ENCODE measurements at regions not wholly inside any gene's neighbourhood (a gene's known extent, or its start where the extent isn't known, plus 50 kb on each side); places are given as distances from the start of the nearest gene placed in this dataset.
"Not testable (repeated sequence)": the region's sequence is repeated elsewhere in the genome, so short reads cannot be mapped to it uniquely, and the experiment has no call there.

DNA sequence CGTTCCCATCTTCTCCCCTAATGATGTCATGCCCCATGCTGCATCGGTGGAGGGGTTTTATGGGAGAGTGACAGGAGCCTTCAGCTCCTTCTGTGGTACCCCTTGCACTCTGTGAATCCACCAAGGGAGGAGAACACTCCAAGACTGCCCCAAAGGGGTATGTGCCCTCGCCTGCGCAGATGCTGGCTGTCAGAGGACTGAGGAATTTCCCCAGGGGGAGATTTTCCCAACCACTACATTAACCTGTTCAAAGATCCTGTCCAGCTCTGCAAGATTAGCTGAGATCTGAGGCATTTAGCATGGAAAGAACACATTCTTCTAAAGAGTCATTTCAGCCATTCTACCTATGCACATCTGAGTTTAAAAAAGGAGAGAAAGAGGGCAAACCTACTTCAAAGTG, 143.2 kb upstream of the ITGA6 start:
- DNase-seq (ENCODE audit: low read depth), result peak; percentile 59

DNA sequence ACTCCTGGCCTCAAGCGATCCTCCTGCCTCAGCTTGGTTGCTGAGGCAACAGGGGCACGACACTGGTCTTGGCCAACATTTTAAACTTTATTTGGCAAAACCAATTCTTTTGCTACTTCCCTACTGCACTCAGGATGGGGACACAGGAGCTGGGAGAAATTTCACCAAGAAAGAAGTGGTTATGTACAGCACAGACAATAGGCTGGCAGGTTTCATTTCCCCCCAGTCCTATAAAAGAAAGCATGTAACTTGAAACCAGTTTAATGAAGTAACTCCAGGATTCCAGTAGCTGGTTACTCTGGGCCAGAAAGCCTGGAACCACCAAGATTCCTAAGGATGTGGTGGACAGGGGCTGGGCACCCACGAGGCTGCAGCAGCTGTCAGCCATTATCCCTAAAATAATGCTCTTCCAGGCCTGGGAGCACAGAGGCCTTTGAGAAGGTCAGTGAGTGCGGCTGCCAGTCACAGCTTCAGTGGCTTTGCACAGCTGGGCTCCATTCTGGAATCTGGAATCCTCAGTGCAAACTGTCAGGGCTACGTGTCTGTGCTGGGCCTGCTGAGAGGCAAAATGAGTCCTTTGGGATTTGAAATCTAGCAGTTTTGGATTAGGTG, 142.3 kb upstream of the ITGA6 start:
- DNase-seq (ENCODE audit: low read depth), result peak; percentile 100

DNA sequence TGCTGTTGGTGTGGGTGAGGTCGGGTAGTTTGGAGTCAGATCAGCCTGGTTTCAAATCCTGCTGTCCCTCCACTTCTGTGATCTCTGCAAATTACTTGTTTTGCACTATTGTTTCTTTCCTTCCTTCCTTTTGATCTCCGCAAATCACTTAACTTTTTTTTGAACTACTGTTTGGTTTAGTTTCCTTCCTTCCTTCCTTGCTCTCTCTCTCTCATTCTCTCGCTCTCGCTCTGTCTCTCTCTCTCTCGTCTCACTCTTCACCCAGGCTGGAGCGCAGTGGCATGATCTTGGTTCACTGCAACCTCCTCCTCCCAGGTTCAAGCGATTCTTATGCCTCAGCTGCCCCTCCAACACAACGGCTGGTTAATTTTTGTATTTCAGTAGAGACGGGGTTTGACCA, 141.6 kb upstream of the ITGA6 start:
- no peak for DNase-seq (ENCODE audit: low read depth)

DNA sequence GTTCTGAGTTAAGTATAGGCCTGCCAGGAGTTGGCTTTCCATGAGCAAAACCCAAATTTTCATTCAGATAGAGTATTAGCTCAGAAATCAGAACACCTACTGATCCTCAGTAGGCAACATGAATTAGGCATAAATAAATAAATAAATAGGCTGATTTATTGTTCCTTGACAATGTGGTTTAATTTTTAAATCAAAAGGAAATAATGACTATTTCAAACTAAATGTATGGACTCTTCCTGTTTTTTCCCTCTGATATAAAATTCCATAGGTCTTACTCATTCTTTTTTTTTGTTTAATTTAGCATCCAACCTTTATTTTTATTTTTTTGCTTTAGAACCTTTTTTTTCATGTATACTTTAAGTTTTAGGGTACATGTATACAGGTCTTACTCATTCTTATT, 140.2 kb upstream of the ITGA6 start:
- DNase-seq (ENCODE audit: low read depth), result no peak

DNA sequence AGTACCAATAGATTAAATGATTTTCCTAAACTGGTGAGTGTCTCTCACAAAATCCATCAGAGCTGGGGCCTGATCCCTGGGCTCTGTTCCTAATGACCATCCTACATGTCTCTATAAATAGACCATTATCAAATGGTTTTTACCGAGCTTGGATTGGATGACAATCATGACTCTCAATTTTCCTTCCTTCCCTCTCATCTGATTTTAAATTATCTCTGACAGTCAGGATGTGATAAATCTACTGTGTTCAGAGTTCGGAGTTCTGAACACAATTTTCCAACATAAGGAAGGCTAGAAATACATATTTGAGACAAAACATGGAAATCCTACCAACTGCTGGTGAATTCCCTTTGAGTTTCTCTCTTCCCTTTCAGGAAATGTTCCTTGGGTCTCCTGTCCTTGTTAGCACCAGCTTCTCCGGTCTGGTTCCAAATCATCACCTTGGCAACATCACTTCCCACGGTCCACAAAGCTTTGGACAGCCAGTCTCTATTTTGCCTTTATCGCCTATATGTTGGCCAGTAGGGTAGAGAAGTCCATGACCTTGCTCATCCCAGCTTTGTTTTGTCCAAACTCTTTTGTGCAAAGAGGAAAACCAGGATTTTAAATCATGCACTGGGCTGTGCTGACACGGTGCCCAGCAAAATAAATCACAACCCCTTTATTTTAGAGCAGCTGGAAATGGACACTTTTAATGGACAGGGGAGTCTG, 139.6 kb upstream of the ITGA6 start:
- peak; percentile 67 for DNase-seq (ENCODE audit: low read depth)

DNA sequence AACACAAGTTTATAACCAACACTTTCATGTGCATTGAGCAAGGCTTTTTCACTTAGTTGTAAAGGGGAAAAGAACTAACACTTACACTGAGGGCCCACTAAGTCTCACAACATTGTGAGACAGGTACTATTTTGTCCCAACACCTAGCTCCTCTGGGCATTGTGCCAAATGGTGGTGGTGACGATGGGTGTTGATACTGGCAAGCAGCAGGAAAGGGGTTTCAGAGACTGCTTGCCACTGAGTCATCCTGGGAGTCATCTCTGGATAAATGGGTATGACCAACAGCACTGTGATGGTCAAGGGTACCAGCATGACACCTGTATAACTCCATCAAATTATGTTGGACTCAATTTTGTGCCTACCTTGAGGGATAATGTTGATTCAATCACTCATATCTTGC, 138.8 kb upstream of the ITGA6 start:
- DNase-seq (ENCODE audit: low read depth), result peak; percentile 56

DNA sequence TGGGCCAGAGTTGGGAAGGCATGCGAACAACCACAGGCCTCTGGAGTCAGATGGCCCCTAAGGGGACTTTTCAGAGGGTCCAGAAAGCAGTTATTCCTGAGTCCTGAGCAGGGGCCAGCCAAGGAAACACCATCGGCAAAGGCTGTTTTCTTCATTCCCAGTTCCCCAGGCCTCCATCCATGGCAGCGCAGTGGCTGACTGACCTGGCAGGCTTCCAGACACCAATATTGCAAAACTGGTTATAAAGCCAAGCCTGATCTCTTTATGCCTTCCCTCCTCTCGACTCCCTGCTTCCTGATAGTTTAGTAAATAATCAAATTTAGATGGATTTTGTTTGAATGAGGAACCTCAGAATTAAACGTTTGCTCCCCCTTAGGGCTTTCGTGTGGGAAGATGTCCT, 133.4 kb upstream of the ITGA6 start:
- DNase-seq (ENCODE audit: low read depth), result no peak

DNA sequence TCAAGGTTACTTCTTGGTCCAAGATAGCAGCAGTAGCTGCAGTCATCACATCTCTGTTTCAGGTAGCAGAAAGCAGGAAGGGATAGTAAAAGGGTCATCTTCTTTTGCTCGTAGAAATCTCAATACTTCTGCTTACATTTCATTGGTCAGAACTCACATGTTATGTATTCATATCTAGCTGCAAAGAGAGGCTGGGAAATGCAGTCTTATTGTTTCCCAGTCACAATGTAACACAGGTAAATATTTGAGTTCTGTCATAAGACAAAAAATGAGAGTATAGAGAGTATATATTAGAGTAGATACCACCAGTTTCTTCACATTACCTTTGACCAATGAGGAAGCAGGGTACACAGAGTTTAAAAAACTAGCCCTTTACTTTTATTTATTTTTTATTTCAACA, 132.4 kb upstream of the ITGA6 start:
- no peak for DNase-seq (ENCODE audit: low read depth)

DNA sequence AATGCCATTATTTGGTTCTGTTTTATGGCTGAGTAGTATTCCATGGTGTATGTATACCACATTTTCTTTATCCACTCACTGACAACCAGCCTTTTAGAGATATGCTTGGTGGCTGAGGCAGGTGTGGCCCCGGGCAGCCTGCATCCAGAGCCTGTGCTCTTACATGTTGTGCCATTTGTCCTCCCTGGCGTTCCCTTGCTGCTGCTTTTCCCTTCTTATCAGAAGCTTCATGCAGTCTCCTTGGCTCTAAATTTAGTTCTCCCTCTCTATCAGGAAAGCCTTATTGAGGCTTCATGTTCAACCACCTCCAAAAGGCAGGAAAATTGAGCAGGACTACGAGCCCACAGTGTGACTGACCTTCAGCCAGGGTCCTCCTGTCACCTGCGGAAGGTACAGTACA, 131.7 kb upstream of the ITGA6 start:
- no peak for DNase-seq (ENCODE audit: low read depth)

DNA sequence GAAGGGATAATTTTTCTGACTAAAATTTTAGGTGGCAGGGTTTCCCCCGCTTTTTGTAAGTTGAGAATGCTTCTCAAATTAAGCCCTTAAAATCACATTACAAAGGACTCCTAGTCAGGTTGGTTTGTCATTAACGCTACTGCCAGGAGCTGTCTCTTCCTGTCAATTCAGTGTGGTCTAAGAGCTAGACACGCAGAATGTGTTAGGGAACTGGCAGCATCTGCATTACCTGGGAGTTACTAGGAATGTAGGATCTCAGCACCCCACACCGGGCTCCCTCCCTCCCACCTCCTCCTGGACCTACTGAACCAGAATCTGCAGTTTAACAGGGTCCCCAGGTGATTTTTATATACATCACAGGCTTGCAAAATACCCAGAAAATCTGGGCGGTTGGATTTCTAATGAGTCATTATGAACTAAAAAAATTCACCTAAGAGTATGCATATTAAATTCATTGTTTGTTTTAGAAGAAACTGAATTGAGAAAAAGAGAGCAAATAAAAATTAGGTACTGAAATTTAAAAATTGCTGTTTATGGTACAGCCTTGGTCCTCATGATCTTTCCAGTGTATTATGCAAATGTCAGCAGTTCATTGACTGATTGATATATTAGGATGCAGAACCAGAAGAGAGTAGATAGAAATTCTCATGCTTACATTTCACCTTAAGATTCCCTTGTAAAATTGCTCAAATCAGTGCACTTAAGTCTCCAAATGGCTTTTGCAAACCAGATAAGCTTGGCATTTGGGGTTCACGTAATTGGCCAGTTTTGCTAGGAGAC, 130.9 kb upstream of the ITGA6 start:
- DNase-seq (ENCODE audit: low read depth), result no peak

DNA sequence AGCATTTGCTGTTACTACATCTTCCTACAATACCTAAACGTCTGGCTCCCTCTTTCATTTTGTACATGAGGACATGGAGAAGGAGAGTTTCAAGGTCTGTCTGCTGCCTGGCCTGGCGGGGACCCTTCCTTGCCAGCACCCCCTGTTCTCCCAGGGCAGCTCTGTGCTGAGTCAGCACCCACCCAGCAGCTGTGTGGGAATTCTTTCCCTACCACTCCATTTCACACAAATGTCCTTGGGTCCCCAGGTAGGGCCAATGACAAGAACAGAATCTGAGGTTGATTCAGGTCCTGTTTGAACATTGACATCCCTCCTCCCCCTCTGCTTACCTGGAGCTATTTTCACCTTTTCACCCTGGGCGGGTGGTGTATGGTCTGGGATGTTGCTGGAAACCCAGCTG, 129.9 kb upstream of the ITGA6 start:
- DNase-seq (ENCODE audit: low read depth), result no peak

DNA sequence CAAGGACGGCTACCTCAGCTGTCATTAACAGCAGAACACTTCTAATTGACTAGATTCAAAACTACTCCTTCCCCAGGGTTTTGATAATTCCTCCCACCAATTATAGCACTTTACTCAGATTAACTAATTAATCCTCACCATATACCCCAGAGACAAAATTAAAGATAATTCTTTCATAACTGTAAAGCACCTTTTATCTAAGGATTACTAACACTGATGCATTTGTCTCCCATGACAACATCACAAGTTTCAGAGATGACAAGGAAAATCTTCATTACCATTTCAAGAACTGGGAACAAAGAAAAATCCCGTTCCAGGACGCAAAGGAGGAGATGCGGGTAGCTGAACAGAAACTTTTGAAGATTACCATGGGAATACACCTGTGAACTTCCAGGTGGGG, 129.4 kb upstream of the ITGA6 start:
- no peak for DNase-seq (ENCODE audit: low read depth)

DNA sequence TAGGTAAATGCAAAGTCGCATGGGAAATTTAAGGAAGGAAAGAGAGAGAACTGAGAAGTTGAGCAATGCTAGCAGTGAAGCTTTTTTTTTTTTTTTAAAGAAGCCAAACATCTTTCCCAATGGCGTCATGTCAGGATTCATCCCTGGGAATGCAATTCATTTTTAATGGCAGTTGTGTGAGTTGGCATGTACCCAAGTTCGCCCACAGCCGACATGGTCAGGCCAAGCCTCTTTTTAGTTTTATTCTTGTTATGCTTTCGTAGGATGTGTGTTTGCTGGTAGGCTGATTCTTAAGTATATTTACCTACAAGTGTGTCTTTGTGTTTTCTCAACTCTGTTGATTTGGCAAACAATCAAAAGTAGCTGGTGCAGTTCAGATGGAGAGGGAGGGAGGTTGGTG, 127.6 kb upstream of the ITGA6 start:
- DNase-seq (ENCODE audit: low read depth), result peak; percentile 84

DNA sequence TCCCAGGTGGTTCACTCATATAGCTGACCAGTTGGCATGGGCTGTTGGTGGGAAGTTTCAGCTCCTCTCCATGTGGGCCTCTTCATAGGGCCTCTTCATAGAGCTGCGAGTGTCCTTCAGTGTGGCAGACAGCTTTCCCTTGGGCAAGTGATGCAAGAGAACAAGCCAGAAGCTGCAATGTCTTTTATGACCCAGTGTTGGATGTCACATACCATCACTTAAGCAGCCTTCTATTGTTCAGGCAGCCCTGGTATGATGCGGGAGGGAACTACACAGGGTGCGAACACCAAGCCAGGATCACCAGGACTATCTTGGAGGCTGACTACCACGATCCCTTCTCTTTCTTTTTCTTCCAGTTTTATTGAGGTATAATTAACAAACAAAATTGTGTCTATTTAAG, 126.5 kb upstream of the ITGA6 start:
- DNase-seq (ENCODE audit: low read depth), result no peak

DNA sequence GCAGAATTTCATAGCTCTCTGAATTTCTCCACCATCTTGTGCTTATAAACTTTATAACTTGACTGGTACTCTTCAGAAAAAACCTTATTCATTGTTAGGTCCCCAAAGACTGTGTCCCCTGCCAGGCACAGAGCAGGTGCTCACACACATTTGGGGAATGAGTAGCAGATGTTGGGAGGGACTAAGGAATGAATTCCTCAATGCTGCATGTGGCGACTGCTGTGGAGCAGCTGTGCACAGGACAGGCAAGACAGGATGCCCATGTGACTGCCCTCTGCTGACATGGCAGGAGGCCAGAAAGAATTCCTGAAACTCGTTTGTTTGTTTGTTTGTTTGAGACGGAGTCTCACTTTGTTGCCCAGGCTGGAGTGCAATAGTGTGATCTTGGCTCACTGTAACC, 122.3 kb upstream of the ITGA6 start:
- peak; percentile 87 for DNase-seq (ENCODE audit: low read depth)

DNA sequence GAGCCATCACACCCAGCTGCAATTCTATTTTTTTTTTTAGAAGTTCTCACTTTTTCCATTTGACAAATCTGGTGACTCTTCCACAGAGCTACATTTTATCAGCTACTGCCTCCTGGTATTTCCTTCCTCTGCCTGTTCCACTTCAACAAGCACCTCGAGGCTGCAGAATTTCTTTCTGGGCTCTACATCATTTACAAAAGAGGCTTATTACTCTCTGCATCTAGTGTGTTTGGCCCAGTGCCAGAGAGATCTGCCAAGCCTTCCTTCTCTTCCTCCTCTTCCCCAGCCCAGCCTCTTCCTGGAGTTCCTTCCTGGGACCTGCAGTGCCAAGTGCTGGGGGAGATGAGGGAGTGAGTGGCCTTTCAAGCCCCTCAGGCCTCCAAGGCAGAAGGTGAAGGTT, 119.6 kb upstream of the ITGA6 start:
- DNase-seq (ENCODE audit: low read depth), result no peak

DNA sequence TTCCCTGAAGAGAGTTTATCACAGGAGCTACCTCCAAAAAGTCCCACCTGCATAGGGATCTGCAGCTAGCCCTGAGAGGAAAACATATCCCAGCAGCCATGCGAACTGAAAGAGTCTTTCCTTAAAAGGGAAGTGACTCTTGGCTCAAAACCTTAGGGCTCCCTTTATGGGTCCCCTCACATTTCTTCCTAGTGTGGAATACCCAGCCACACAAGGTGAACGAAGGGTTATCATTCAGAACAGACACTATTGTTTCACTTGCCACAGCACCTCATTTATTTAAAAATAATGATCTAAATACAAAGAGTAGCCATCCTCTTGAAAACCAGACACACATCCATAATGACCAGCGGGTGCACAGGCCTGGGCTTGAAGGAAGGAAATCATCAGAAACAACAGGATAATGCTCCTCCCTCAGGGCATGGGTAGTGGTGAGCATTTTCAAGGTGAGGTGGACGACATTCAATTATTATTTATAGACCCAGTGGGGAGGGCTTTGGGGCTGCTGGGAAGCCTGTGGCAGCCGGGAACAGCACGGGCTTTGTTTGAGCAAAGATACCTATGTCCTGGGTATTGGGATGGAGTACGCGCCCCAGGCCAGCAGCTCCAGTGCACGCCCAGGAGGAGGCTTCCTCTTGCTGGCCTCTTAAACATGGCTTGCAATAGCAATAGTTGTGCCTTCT, 119.0 kb upstream of the ITGA6 start:
- no peak for DNase-seq (ENCODE audit: low read depth)

DNA sequence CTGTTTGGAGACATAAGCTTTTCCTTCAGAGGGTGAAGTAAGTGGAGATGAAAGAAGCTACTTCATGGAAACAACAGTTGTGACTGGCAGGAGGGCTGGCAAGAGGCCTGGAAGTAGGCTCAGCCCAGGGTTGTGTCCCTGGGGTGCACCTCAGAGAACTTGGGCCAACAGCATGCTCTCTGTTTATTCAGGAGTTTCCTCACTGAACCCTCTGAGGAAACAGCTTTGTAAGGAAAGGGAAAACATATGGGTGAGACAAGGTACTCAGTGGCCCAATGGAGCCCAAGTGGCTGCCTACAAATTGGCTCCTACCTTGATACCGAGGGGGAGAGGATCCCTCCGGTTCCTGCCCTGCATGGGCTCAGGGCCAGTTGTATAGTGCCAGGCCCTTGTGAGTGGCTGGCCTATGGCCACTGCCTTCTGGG, 115.5 kb upstream of the ITGA6 start:
- DNase-seq (ENCODE audit: low read depth), result peak; percentile 52

DNA sequence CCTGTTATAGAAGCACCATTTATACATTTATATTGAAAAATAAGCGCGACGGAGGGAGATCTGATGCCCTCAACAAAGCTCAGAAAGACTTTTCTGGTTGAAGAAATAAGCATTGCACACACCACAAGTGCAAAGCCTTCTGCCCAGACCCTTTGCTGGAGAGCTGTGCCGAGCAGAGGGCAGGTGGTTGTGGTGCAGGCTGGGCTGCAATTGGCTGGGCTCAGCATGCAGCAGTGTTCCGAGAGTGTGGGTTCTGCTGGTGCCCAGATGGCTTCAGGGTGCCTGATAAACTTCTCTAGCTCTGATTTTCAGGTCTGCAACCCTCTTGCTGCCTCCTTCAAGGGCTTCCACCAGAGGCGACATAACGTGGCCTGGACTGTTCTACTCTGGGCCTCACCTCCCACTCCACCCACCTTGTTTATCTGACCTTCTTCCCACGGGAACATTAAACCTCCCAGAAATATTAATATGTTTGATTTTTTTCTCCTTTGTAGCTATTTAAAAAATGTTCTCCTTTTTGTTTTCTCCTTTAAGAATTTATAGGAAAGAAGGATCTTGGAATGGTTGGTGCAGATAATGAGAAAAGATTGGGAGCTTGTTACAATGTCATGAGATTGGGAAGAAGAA, 113.6 kb upstream of the ITGA6 start:
- DNase-seq (ENCODE audit: low read depth), result peak; percentile 54

DNA sequence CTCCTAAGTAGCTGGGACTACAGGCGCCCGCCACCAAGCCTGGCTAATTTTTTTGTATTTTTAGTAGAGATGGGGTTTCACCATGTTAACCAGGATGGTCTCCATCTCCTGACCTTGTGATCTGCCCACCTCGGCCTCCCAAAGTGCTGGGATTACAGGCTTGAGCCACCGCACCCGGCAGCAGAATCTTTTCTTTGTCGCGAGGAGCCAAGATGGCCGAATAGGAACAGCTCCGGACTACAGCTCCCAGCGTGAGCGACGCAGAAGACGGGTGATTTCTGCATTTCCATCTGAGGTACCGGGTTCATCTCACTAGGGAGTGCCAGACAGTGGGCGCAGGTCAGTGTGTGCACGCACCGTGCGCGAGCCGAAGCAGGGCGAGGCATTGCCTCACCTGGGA, 112.3 kb upstream of the ITGA6 start:
- DNase-seq (ENCODE audit: low read depth), result not testable (repeated sequence)

DNA sequence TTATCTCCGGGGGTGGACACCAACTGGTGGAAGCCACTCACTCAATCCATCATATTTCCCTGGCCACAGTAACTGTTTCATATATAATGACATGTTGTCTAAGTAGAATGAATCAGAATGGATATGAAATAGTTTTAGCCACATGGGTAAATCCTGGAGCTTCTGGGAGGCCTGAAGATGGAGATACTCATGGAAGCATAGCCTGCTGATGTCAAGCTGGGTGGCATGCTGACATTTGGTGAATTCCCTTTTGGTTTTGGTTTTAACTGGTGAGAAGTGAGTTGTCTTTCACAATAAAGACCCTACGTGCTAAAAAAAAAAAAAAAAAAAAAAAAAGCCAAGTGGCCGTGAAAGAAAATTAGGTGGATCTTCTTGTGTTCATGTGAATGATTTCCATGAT, 105.3 kb upstream of the ITGA6 start:
- no peak for DNase-seq (ENCODE audit: low read depth)

DNA sequence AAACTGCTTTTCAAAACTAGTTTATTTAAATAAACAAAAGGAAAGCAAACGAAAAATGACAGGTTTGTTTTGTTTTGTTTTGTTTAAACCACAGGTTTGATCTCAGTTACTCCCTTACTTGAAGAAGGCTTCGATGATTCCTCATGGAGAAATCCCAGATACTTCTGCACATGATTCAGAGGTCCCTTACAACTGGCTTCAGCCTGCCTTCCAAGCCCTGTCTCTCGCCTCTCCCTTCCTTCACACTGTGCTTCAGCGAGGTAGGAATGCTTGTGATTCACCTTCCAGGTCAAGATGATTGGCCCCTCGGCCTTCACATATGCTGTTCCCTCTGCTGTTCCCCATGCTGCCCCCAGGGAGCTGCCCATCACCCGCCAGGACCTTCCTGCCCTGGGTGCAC, 104.1 kb upstream of the ITGA6 start:
- DNase-seq (ENCODE audit: low read depth), result no peak
